Stimulated activated CD4-positive, alpha-beta T cell treated with anti-CD3 and anti-CD28 coated beads, TNF-alpha, amount 100 ng/mL, for 4 hours (primary cell): ENCODE measurements at regions not wholly inside any gene's neighbourhood (a gene's known extent, or its start where the extent isn't known, plus 50 kb on each side); places are given as distances from the start of the nearest gene placed in this dataset.
A peak's percentile ranks its signal among the peaks of the same experiment; 100 is the strongest.
"Not testable (repeated sequence)": the region's sequence is repeated elsewhere in the genome, so short reads cannot be mapped to it uniquely, and the experiment has no call there.

ENCODE experiments used
- DNase-seq, 3 experiments: peaks; one replicate each; pipeline ENCODE4 v3.0.0-alpha.2; 2020; ENCODE audit warnings: low read depth in 3 of 3

- DNase-seq: no peak
Observed at GRCh38 chr9:15372455-15372854, 50.2 kb upstream of the SNAPC3 start.

GRCh38 chr9:15371448-15371845, 51.2 kb upstream of the SNAPC3 start:
- DNase-seq: no peak

- DNase-seq: no peak
Observed at GRCh38 chr9:15370466-15371447, 51.9 kb upstream of the SNAPC3 start.

- no peak for DNase-seq
Observed at GRCh38 chr9:15369871-15370270, 52.8 kb upstream of the SNAPC3 start.

- DNase-seq: no peak
Observed at GRCh38 chr9:15369238-15369637, 53.4 kb upstream of the SNAPC3 start.

- DNase-seq: not testable (repeated sequence)
Observed at GRCh38 chr9:15364975-15365553, 57.6 kb upstream of the SNAPC3 start.

GRCh38 chr9:15361737-15362136, 54.7 kb upstream of the TTC39B start:
- no peak for DNase-seq

GRCh38 chr9:15357050-15357653, 50.1 kb upstream of the TTC39B start:
- DNase-seq: peak in 2 of 3 experiments; percentile 10 to 12
